C4-2B (cell line): ENCODE measurements at regions not wholly inside any gene's neighbourhood (a gene's known extent, or its start where the extent isn't known, plus 50 kb on each side); places are given as distances from the start of the nearest gene placed in this dataset.

Experiments
- H3K27ac ChIP-seq: fragments of 450-650 bp; 2 replicates; pipeline ENCODE4 v1.5.1; 2017
- ZFX ChIP-seq: fragments of 450-650 bp; IDR thresholded peaks from 2 replicates; pipeline ENCODE4 v1.6.1; 2017
- TF ChIP-seq, protein P1 (sequence below): fragments of 450-650 bp; conservative IDR thresholded peaks from 2 replicates; pipeline ENCODE4 v1.5.1; 2017; ENCODE audit warnings: mild to moderate bottlenecking

DNA sequence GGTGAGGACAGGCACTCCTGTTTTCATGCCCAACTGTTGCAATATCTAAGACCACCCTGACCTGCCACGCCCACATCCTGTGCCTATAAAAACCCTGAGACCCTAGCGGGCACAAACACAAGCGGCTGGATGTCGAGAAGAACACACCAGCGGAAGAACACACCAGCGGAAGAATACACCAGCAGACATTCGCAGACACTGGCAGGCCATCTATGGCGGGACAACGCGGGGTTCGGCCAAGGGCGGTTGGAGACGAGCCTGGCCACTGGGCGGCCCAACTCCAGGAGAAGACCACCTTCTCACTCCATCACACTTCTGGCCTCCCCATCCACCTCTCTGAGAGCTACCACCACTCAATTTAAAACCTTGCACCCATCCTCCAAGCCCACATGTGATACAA is 361.4 kb downstream of the FAT4 start:
- no peak overlapping the region for H3K27ac ChIP-seq
- no peak for TF ChIP-seq ZFX
- TF ChIP-seq, protein P1, sequence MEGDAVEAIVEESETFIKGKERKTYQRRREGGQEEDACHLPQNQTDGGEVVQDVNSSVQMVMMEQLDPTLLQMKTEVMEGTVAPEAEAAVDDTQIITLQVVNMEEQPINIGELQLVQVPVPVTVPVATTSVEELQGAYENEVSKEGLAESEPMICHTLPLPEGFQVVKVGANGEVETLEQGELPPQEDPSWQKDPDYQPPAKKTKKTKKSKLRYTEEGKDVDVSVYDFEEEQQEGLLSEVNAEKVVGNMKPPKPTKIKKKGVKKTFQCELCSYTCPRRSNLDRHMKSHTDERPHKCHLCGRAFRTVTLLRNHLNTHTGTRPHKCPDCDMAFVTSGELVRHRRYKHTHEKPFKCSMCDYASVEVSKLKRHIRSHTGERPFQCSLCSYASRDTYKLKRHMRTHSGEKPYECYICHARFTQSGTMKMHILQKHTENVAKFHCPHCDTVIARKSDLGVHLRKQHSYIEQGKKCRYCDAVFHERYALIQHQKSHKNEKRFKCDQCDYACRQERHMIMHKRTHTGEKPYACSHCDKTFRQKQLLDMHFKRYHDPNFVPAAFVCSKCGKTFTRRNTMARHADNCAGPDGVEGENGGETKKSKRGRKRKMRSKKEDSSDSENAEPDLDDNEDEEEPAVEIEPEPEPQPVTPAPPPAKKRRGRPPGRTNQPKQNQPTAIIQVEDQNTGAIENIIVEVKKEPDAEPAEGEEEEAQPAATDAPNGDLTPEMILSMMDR = no peak

DNA sequence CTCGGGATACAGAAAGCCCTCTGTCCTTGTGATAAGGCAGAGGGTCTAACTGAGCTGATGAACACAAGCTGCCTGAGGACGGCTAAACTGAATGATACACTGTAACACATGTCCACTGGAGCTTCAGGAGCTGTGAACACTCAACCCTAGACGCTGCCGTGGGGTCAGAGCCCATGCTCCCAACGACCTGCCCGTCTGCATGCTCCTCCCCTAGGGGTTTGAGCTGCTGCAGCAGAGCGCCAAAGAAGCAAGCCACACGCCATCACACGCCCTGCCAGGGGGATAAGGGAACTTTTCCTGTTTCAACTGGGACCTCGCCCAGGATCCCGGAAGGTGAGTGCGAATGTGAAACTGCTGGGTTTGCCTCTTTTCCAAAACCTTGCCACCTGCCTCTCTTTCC is 361.8 kb downstream of the FAT4 start:
- TF ChIP-seq, protein P1 = no peak
- TF ChIP-seq ZFX = no peak
- H3K27ac ChIP-seq = no peak overlapping the region

DNA sequence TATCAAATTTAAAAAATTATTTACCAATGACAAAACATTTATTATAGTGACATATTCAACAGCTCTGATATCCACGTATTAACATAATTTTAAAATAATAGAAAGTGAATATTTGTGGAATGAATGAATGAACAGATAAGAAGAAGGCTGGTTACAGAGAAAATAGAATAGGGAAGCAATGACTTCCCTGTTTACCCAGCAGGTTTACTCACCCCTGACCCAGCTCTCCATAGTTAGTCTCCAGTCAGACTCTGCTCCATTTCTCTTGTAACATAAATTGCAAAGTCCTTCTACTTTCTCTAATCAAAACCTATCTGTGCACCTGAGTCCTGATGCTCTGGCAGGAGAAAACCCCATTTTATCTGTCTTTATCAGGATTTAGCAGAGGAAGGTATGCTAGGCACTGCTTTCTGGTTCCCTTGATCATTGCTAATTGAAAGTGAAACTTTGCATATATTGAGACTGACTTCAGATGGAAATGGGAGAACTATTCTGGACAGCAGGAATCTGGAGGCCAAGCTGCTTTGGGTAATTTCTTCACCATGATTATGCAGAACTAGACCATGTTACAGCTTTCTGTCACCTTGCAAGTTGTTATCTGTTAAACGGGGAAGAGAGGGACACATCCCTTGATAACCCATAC is 363.0 kb downstream of the FAT4 start:
- no peak overlapping the region for H3K27ac ChIP-seq
- TF ChIP-seq, protein P1 = no peak
- TF ChIP-seq ZFX = no peak

DNA sequence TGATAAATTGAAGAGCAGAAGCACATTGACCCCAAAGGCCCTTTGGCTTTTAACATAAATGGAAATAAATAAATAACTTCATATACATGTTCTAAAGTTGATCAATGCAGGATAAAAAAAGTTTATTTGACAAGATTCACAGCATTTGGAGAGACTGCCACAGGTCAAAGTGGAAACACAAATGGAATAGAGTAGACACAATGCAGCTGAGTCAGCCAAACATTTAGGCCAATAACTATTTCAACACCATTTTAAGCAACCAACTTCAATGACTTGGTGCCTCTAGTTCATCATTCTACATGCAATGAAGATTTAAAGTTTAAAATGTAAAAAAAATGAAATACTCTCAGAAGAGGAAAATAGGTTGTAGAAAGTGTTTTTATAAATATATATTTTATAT is 365.2 kb downstream of the FAT4 start:
- TF ChIP-seq, protein P1 = no peak
- no peak for TF ChIP-seq ZFX
- H3K27ac ChIP-seq = no peak overlapping the region

DNA sequence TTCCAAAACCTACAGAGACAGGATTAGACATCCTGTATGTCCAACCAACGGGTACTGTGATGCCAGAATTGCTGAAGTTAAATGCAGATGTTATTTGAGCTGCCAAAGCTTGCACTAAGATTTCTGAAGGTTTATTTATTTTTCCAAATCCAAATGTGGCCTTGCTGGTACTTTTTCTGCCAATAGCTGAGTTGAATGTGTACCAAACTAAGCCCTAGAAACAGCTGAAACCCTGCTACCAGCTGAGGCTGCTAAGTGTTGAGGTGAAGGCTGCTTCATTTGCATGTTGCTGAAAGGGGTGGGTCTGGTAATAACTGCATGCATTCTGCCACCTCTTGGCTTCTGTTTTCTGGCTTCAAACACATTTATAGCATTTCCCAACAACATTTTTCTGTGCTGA is 366.5 kb downstream of the FAT4 start:
- no peak overlapping the region for H3K27ac ChIP-seq
- TF ChIP-seq, protein P1 = no peak
- no peak for TF ChIP-seq ZFX

DNA sequence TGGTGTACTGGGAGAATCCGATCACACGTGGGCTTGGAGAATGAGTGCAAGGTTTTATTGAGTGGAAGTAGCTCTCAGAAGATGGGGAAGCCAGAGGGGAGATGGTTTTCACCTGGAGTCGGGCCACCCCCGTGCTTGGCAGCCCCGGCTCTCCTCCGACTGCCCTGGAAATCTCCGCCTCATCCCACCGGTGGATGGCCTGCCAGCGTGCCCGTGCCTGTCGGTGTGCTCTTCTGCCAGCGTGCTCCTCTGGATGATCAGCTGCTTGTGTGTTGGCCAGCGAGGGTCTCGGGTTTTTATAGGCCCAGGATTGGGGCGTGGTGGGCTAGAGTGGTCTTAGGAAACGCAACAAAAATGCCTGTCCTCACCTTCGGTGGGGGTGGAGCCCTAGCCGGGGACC is 368.0 kb downstream of the FAT4 start:
- TF ChIP-seq ZFX = no peak
- TF ChIP-seq, protein P1 = no peak
- no peak overlapping the region for H3K27ac ChIP-seq

DNA sequence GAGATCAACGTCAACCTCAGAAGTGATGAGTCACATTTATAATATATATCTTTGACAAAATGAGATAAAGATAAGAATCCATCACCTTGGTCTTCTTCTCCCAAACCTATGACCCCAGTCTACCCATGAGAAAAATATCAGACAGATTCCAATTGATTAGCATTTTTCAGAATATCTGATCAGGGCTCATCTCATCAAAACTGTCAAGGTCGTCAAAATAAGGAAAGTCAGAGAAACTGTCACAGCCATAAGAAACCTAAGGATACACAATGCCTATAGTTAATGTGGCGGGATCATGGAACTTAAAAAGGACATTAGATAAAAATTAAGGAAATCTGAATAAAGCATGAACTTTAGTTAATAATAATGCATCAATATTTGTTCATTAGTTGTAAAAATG is 374.1 kb downstream of the FAT4 start:
- no peak for TF ChIP-seq ZFX
- TF ChIP-seq, protein P1 = no peak
- no peak overlapping the region for H3K27ac ChIP-seq
